ENCODE measurements at regions not wholly inside any gene's neighbourhood (a gene's known extent, or its start where the extent isn't known, plus 50 kb on each side); places are given as distances from the start of the nearest gene placed in this dataset.
A peak's percentile ranks its signal among the peaks of the same experiment; 100 is the strongest.

DNA sequence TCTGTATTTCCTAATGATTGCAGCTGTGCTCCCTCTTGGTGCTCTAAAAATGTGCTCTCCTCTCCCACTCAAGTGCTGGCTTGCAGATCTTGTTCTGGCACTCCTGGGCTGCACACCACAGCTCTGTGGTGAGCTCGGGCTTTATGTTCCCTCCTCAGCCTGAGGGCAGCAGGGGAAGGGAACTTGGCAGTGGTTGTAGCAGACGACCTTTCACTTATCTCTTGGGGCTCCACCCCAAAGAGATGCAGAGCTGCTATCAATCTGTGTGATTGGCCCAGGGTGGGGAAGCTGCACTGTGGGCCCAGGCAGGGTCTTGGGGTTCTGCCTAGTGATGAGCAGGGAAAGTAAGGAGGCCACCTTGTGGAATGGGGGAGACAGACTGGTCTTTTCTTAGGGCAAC is 143.5 kb upstream of the GORAB start:
- Histone ChIP-seq H3K4me1 (ENCODE audit: control insufficient read depth in 1 of 2, low read depth in 2 of 2) (no peaks in the 10 kb centered on the region), H3K27ac (no peak overlapping the region), H3K36me3 (no peaks in the 10 kb centered on the region), H3K9me3 (no peaks in the 10 kb centered on the region), H3K27me3 (replicated peaks; ENCODE audit: insufficient read depth) (no peaks in the 10 kb centered on the region), H3K4me3 (no peak overlapping the region)
- ATAC-seq (ENCODE audit: insufficient number of reproducible peaks, low FRiP score, low read depth) (no peak), DNase-seq (ENCODE audit: low spot score) (no peak)
- TF ChIP-seq, protein P1, sequence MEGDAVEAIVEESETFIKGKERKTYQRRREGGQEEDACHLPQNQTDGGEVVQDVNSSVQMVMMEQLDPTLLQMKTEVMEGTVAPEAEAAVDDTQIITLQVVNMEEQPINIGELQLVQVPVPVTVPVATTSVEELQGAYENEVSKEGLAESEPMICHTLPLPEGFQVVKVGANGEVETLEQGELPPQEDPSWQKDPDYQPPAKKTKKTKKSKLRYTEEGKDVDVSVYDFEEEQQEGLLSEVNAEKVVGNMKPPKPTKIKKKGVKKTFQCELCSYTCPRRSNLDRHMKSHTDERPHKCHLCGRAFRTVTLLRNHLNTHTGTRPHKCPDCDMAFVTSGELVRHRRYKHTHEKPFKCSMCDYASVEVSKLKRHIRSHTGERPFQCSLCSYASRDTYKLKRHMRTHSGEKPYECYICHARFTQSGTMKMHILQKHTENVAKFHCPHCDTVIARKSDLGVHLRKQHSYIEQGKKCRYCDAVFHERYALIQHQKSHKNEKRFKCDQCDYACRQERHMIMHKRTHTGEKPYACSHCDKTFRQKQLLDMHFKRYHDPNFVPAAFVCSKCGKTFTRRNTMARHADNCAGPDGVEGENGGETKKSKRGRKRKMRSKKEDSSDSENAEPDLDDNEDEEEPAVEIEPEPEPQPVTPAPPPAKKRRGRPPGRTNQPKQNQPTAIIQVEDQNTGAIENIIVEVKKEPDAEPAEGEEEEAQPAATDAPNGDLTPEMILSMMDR (IDR thresholded peaks at IDR 0.05) = no peak

DNA sequence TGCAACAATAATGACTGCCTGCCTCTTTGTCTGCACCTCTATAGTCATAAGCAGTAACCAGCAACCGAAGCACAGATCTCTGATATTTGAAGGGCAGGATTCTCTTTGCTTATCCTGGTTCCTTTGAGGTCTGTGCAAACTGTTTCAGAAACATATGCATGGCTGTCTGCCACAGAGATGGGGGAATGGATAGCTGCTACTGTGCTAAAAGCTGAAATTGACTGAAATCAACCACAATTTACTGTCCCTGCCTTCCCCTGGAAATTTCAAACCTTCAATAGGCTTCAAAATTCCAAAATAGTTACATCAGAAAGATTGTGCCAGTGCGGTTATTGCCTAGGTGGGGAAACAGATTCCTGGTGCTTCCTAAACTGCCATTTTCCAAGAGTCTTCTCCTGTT is 136.8 kb upstream of the GORAB start:
- Histone ChIP-seq H3K36me3 (no peaks in the 10 kb centered on the region), H3K4me3 (no peak overlapping the region), H3K9me3 (no peaks in the 10 kb centered on the region), H3K4me1 (ENCODE audit: control insufficient read depth in 1 of 2, low read depth in 2 of 2) (no peaks in the 10 kb centered on the region), H3K27ac (no peak overlapping the region), H3K27me3 (replicated peaks; ENCODE audit: insufficient read depth) (no peaks in the 10 kb centered on the region)
- DNase-seq (ENCODE audit: low spot score) (no peak), ATAC-seq (ENCODE audit: insufficient number of reproducible peaks, low FRiP score, low read depth) (no peak)
- TF ChIP-seq, protein P1 (IDR thresholded peaks at IDR 0.05) = no peak

DNA sequence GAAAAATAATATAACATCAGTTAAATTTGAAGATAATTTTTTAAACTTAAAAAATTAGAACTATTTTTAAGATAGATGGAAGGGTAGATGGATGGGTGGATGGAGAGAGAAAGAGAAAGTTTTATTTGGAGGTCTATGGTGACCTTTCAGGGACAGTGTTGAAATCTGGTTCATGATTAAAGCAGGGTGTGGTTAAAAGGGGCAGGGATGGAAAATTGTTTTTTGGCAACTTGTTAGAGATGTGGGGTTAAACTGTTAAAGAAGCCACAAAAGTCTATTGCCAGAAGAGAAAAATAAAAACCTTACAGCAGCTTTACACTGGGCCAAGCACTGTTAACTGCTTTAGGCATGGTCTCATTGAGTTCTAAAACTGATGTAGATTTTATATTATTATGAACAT is 134.9 kb upstream of the GORAB start:
- Histone ChIP-seq H3K4me1 (ENCODE audit: control insufficient read depth in 1 of 2, low read depth in 2 of 2) (peaks cover 0 to 1% of the 10 kb centered on the region in 2 donors), H3K9me3 (no peaks in the 10 kb centered on the region), H3K36me3 (no peaks in the 10 kb centered on the region), H3K4me3 (no peak overlapping the region), H3K27ac (no peak overlapping the region), H3K27me3 (replicated peaks; ENCODE audit: insufficient read depth) (no peaks in the 10 kb centered on the region)
- DNase-seq (ENCODE audit: low spot score) (no peak), ATAC-seq (ENCODE audit: insufficient number of reproducible peaks, low FRiP score, low read depth) (no peak)
- TF ChIP-seq, protein P1 (IDR thresholded peaks at IDR 0.05) = no peak

DNA sequence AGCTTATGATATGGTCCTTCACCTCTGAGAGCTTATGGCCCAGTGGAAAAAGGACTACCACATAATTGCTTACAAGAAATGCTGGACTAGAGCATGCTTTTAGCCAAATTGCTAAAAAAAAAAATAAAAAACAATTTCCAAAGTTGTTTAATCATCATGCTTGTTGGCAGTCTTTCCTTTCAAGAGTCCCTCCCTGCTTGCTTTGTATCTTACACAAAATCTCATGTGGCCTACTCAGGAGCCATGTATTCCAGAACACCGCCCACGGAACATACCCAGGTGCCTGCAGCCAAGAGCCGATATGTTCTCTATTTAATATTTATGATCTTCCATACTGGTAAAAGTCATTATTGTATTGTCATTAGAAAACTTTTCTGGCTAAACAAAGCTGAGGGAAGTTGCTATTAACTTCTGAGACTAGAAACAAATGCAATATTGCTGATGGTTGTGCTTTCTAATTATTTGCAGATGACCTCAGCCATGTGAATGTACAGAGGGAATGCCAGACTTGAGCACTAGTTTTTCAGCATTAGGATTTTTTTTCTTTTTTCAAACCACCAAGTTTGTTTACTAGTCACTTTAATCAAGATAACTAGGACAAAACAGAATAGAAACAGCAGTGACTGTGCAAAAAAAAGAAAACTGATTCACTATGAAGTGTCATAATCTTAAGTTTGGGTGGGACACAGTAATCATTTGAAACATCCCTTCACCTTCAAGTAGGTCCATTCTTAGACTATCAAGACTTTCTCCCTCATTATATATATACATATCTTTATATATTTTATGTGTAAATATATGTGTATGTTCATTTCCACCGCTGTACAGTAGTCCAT is 129.3 kb upstream of the GORAB start:
- TF ChIP-seq, protein P1 (IDR thresholded peaks at IDR 0.05) = no peak
- H3K27ac ChIP-seq = peak overlapping the region in 1 of 2 donors; percentile 11
- no peaks in the 10 kb centered on the region for H3K9me3 ChIP-seq
- ATAC-seq (ENCODE audit: insufficient number of reproducible peaks, low FRiP score, low read depth) (no peak), DNase-seq (ENCODE audit: low spot score) (no peak)
- no peak overlapping the region for H3K4me3 ChIP-seq
- H3K36me3 ChIP-seq = no peaks in the 10 kb centered on the region
- H3K27me3 ChIP-seq (replicated peaks; ENCODE audit: insufficient read depth) = no peaks in the 10 kb centered on the region
- H3K4me1 ChIP-seq (ENCODE audit: control insufficient read depth in 1 of 2, low read depth in 2 of 2) = peaks cover 5 to 10% of the 10 kb centered on the region in 2 donors

DNA sequence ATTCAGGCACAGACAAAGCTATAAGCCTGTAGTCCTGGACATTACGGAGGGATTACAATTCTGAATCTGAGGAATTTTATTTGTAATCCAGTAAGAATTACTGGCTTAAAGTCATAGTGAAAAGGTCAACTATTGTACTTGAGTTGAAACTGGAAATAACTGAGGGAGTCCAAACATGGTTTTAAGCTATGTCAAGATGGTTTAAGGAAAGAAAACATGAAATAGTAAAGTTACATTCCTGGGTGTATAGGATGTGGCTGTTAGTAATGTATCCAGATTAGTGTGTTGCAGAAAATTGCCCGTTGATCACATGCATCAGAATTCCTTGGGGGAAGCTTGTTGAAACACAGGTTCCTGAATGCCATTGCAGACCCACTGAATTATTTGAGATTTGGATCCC is 124.8 kb upstream of the GORAB start:
- Histone ChIP-seq H3K27ac (no peak overlapping the region), H3K27me3 (replicated peaks; ENCODE audit: insufficient read depth) (no peaks in the 10 kb centered on the region), H3K36me3 (no peaks in the 10 kb centered on the region), H3K4me3 (no peak overlapping the region), H3K4me1 (ENCODE audit: control insufficient read depth in 1 of 2, low read depth in 2 of 2) (peaks cover 19 to 31% of the 10 kb centered on the region in 2 donors), H3K9me3 (no peaks in the 10 kb centered on the region)
- DNase-seq (ENCODE audit: low spot score) = no peak
- ATAC-seq (ENCODE audit: insufficient number of reproducible peaks, low FRiP score, low read depth) = no peak
- TF ChIP-seq, protein P1 (IDR thresholded peaks at IDR 0.05) = no peak
